Activated CD8-positive, alpha-beta T cell treated with anti-CD3 and anti-CD28 coated beads, Interleukin-2, amount 10 ng/mL, durations not matched to agents 7 days and 5 days (primary cell): ENCODE measurements at regions not wholly inside any gene's neighbourhood (a gene's known extent, or its start where the extent isn't known, plus 50 kb on each side); places are given as distances from the start of the nearest gene placed in this dataset.
"Not testable (repeated sequence)": the region's sequence is repeated elsewhere in the genome, so short reads cannot be mapped to it uniquely, and the experiment has no call there.

Experiments used
- ATAC-seq: fragments of 150-1000 bp; cut with Tn5 transposase; one replicate; pipeline ENCODE4 v1.10.0; 2021; ENCODE audit warnings: moderate library complexity
- CTCF ChIA-PET: fragments of 350-600 bp; sonication (Branson Sonifier 250); formaldehyde crosslinking; loops from one replicate; lab custom pipeline; 2021; ENCODE audit warnings: antibody characterized with exemption; lab: Charles Lee
- POLR2A ChIA-PET: fragments of 350-600 bp; sonication (Branson Sonifier 250); formaldehyde crosslinking; loops from one replicate; lab custom pipeline; 2021; ENCODE audit warnings: antibody characterized with exemption; lab: Charles Lee
- DNase-seq: peaks from one replicate; pipeline ENCODE4 v3.0.0-alpha.2; 2020
- H3K27ac Mint-ChIP-seq: one replicate; pipeline ENCODE4 v1.8.0; 2021; ENCODE audit warnings: mild to moderate bottlenecking, mixed read lengths
- H3K27me3 Mint-ChIP-seq: one replicate; pipeline ENCODE4 v1.8.0; 2021; ENCODE audit warnings: low read depth, mixed read lengths
- H3K36me3 Mint-ChIP-seq: one replicate; pipeline ENCODE4 v1.8.0; 2021; ENCODE audit warnings: low read depth, mixed read lengths
- H3K4me1 Mint-ChIP-seq: one replicate; pipeline ENCODE4 v1.8.0; 2021; ENCODE audit warnings: low read depth, mixed read lengths
- H3K4me3 Mint-ChIP-seq: one replicate; pipeline ENCODE4 v1.8.0; 2021; ENCODE audit warnings: mild to moderate bottlenecking, mixed read lengths
- H3K9me3 Mint-ChIP-seq: one replicate; pipeline ENCODE4 v1.8.0; 2022; ENCODE audit warnings: mixed read lengths; ENCODE audit not compliant: insufficient read depth

DNA sequence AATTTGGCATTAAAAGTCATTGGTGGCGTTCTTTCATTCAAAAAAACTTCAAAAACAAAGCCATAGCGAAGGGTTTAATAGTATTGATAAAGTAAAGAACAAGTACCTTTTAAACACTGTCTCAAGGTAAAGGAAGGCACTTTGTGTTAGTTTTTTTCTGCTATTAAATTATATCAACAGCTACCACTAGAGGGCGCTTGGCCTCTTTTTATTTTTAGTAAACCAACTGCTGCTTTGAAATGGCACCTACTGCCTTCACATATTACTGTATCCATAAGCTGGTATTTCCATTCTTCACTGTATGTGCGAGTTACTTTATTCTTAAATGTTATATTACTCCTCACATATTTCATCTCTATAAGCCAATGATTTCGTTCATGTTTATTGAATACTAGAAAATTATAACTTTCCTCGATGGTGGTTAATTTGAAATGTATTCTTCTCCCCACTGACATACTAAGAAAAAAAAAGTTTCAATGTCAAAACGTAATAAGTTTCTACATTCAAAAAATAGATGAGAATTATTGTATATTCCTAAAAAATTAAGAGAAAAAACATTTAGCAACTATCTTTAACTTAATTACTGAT is 125.7 kb upstream of the CXADR start:
- Mint-ChIP-seq H3K36me3 (no peaks in the 10 kb centered on the region), H3K27me3 (peaks cover 5% of the 10 kb centered on the region), H3K4me3 (no peak overlapping the region), H3K9me3 (peaks cover 5% of the 10 kb centered on the region), H3K27ac (no peak overlapping the region), H3K4me1 (no peaks in the 10 kb centered on the region)
- DNase-seq (peak; percentile 69), ATAC-seq (no peak)
- CTCF ChIA-PET, result interaction anchor here (0.6 to 2.6 kb wide), 18 partner anchors 9 to 539 kb away, joined by 3 to 39 read pairs (median 4); no protein-coding TSS in a partner anchor
- POLR2A ChIA-PET, result no interaction called here

DNA sequence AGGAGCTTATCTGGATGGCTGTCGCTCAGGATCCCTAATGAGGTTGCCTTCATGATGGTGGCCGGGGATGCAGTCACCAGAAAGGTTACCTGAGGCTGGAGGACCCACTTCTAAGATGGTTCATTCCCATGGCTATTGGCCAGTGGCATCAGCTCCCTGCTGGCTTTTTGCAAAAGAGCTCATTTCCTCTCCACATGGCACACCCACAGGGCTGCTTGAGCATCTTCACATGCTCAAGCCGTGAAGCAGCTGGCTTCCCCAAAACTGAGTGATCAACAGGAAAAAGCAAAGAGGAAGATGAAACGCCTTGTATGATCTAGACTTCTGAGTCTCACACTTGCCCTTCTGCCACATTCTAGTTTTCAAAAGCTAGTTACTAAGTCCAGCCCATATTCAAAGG is 124.6 kb upstream of the CXADR start:
- no peaks in the 10 kb centered on the region for H3K9me3 Mint-ChIP-seq
- DNase-seq (no peak), ATAC-seq (no peak)
- no peak overlapping the region for H3K27ac Mint-ChIP-seq
- ChIA-PET CTCF (interaction anchor here (1.0 to 2.1 kb wide), 7 partner anchors 8 to 221 kb away, joined by 3 to 10 read pairs (median 4); no protein-coding TSS in a partner anchor), POLR2A (no interaction called here)
- no peaks in the 10 kb centered on the region for H3K36me3 Mint-ChIP-seq
- H3K4me1 Mint-ChIP-seq, result no peaks in the 10 kb centered on the region
- peaks cover 5% of the 10 kb centered on the region for H3K27me3 Mint-ChIP-seq
- no peak overlapping the region for H3K4me3 Mint-ChIP-seq

- no peak for DNase-seq
- H3K4me3 Mint-ChIP-seq, result no peak overlapping the region
- no peaks in the 10 kb centered on the region for H3K9me3 Mint-ChIP-seq
- ChIA-PET POLR2A (no interaction called here), CTCF (interaction anchor here (1.5 kb wide), 1 partner anchor 187 kb away, joined by 3 read pairs; no protein-coding TSS in a partner anchor)
- H3K27me3 Mint-ChIP-seq, result peaks cover 5% of the 10 kb centered on the region
- no peak for ATAC-seq
- H3K36me3 Mint-ChIP-seq, result no peaks in the 10 kb centered on the region
- no peak overlapping the region for H3K27ac Mint-ChIP-seq
- no peaks in the 10 kb centered on the region for H3K4me1 Mint-ChIP-seq
Observed at GRCh38 chr21:17389311-17389710, 123.5 kb upstream of the CXADR start.

GRCh38 chr21:17390569-17390968 is 122.3 kb upstream of the CXADR start:
- POLR2A ChIA-PET, result no interaction called here
- no peaks in the 10 kb centered on the region for H3K4me1 Mint-ChIP-seq
- no peaks in the 10 kb centered on the region for H3K36me3 Mint-ChIP-seq
- H3K9me3 Mint-ChIP-seq, result no peaks in the 10 kb centered on the region
- DNase-seq, result no peak
- no peak overlapping the region for H3K27ac Mint-ChIP-seq
- no peak for ATAC-seq
- peaks cover 5% of the 10 kb centered on the region for H3K27me3 Mint-ChIP-seq
- CTCF ChIA-PET, result interaction anchor here (1.8 kb wide), 1 partner anchor 195 kb away, joined by 6 read pairs; no protein-coding TSS in a partner anchor
- no peak overlapping the region for H3K4me3 Mint-ChIP-seq

DNA sequence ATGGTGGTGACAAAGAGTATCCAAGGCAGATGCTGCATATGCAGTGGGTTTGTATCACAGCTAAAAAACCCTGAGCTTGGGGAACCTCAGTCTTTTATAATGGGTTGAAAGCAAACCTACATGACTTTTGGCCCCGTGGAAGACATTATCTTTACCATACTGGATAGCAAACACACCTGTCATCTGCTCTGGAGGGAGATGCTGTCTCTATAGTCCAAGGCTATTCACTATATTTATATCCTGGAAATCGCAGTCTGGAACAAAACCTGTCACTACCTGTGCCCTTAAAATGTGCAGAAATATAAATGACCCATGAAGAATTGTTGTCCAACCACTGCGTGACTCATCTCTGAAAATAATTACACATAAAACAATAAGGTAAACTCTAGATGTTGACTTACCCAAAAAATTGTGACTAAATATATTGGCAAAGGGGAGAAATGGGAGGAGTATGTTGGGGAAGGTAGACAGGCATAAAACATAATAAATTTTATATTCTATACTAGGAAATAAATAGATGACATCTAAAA is 121.0 kb upstream of the CXADR start:
- ChIA-PET CTCF (interaction anchor here (1.8 kb wide), 1 partner anchor 194 kb away, joined by 6 read pairs; no protein-coding TSS in a partner anchor), POLR2A (no interaction called here)
- ATAC-seq (no peak), DNase-seq (no peak)
- H3K27me3 Mint-ChIP-seq, result peaks cover 2% of the 10 kb centered on the region
- no peaks in the 10 kb centered on the region for H3K9me3 Mint-ChIP-seq
- H3K4me3 Mint-ChIP-seq, result no peak overlapping the region
- H3K4me1 Mint-ChIP-seq, result no peaks in the 10 kb centered on the region
- no peak overlapping the region for H3K27ac Mint-ChIP-seq
- no peaks in the 10 kb centered on the region for H3K36me3 Mint-ChIP-seq

DNA sequence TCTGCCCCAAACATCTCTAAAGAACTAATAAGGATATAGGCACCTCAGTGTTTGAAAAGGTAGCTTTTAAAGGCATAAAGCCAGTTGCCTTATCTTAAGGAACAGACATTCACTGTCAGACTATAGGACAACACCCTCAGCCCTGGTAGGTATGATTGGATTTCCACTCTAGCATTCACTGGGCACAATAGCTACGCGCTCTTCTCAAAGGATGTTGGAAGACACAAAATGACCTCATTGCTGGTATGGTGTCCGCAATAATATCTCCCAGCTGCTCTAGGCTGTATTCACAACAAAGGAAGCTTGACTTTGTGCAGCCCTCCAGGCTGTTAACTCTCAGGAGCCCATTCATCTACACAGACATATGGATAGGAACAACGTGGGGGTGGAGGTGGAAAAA is 119.4 kb upstream of the CXADR start:
- DNase-seq, result no peak
- ChIA-PET POLR2A (no interaction called here), CTCF (no interaction called here)
- H3K9me3 Mint-ChIP-seq, result no peaks in the 10 kb centered on the region
- no peak overlapping the region for H3K4me3 Mint-ChIP-seq
- peaks cover 2% of the 10 kb centered on the region for H3K27me3 Mint-ChIP-seq
- H3K36me3 Mint-ChIP-seq, result no peaks in the 10 kb centered on the region
- no peaks in the 10 kb centered on the region for H3K4me1 Mint-ChIP-seq
- no peak overlapping the region for H3K27ac Mint-ChIP-seq
- no peak for ATAC-seq

DNA sequence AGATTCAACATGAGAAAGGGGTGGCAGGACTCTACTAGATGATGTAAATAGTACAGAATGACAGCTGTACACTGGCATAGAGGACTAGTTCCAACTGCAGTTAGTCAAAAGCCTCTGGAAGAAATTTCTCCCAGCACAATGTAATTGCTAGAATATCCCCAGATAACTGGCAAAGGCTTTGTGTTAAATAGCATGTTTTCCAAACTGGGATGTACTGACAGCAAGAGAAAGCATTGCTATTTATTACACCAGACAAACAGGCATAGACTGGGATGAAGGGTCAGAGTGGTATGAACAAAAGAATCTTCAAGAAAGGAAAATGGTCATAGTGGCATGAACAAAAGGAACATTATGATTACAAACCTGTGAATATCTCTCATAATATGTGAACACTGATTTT is 115.9 kb upstream of the CXADR start:
- no peak for ATAC-seq
- Mint-ChIP-seq H3K4me1 (no peaks in the 10 kb centered on the region), H3K27ac (no peak overlapping the region), H3K36me3 (no peaks in the 10 kb centered on the region), H3K4me3 (no peak overlapping the region), H3K27me3 (no peaks in the 10 kb centered on the region), H3K9me3 (no peaks in the 10 kb centered on the region)
- no peak for DNase-seq
- POLR2A ChIA-PET, result no interaction called here
- CTCF ChIA-PET, result no interaction called here

DNA sequence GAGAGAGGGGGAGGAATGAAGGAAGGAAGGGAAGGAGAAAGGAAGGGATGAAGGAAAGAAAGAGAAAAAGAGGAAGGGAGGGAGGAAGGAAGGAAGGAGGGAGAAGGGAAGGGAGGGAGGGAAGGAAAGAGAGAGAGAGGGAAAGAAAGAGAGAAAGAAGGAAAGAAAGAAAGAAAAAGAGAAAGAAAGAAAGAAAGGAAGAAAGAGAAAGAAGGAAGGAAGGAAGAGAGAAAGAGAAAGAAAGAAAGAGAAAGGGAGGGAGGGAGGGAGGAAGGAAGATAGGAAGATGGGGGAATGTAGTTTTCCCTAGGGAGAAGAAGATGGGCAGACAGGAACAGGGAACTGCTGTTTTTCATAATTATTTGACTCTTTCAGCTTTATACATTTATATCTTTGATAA is 115.1 kb upstream of the CXADR start:
- DNase-seq (no peak), ATAC-seq (no peak)
- Mint-ChIP-seq H3K4me1 (no peaks in the 10 kb centered on the region), H3K27me3 (no peaks in the 10 kb centered on the region), H3K27ac (no peak overlapping the region), H3K9me3 (no peaks in the 10 kb centered on the region), H3K4me3 (no peak overlapping the region), H3K36me3 (no peaks in the 10 kb centered on the region)
- ChIA-PET CTCF (no interaction called here), POLR2A (no interaction called here)

DNA sequence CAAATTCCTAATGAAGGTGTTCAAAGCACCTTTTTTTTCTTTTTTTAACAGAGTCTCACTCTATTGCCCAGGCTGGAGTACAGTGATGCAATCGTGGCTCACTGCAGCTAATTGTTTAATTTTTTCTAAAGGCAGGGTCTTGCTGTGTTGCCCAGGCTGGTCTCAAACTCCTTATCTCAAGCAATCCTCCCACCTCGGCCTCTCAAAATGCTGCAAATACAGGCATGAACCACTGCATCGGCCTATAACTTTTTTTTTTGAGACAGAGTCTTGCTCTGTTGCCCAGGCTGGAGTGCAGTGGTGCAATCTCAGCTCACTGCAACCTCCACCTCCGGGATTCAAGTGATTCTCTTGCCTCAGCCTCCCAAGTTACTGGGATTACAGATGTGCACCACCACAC is 113.9 kb upstream of the CXADR start:
- POLR2A ChIA-PET, ATAC-seq, H3K4me3 Mint-ChIP-seq, H3K36me3 Mint-ChIP-seq, H3K27ac Mint-ChIP-seq, H3K4me1 Mint-ChIP-seq, H3K9me3 Mint-ChIP-seq, H3K27me3 Mint-ChIP-seq, DNase-seq: not testable (repeated sequence)
- CTCF ChIA-PET, result interaction anchor here (1.4 kb wide), 1 partner anchor 12 kb away, joined by 4 read pairs; no protein-coding TSS in a partner anchor

DNA sequence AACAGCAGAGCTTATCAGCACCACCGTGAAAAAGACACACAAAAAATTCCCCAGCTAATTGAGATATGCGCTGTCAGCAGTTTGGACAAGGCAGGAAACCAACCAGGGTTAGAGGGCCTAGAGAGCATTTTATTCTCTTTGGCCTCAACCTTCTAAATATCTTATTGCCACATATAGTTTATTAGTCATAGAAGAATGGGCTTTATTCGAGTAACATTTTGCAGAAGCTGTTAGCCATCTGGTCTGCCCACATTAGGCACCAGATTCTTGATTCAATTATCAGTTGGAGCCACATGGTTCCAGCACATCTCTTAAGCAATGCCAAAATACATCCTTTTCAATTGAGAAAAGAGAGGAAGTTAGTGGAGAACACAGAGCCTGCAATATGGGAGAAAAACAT is 109.9 kb upstream of the CXADR start:
- H3K27ac Mint-ChIP-seq, result no peak overlapping the region

GRCh38 chr21:17406202-17406601 is 106.6 kb upstream of the CXADR start:
- POLR2A ChIA-PET, result no interaction called here
- no peak for ATAC-seq
- Mint-ChIP-seq H3K4me1 (no peaks in the 10 kb centered on the region), H3K9me3 (no peaks in the 10 kb centered on the region), H3K36me3 (no peaks in the 10 kb centered on the region), H3K27ac (no peak overlapping the region), H3K27me3 (no peaks in the 10 kb centered on the region), H3K4me3 (no peak overlapping the region)
- CTCF ChIA-PET, result no interaction called here
- DNase-seq, result no peak

More for the DNA sequence above, 109.9 kb upstream of the CXADR start:
- Mint-ChIP-seq H3K4me1 (no peaks in the 10 kb centered on the region), H3K36me3 (no peaks in the 10 kb centered on the region), H3K9me3 (no peaks in the 10 kb centered on the region), H3K4me3 (no peak overlapping the region), H3K27me3 (no peaks in the 10 kb centered on the region)
- ATAC-seq (no peak), DNase-seq (no peak)
- CTCF ChIA-PET, result no interaction called here
- POLR2A ChIA-PET, result no interaction called here

GRCh38 chr21:17414766-17415165 is 98.1 kb upstream of the CXADR start:
- Mint-ChIP-seq H3K36me3 (no peaks in the 10 kb centered on the region), H3K27me3 (no peaks in the 10 kb centered on the region), H3K27ac (no peak overlapping the region), H3K9me3 (no peaks in the 10 kb centered on the region), H3K4me3 (no peak overlapping the region), H3K4me1 (no peaks in the 10 kb centered on the region)
- ATAC-seq, result no peak
- ChIA-PET CTCF (no interaction called here), POLR2A (no interaction called here)
- DNase-seq, result no peak
